A172 (cell line): ENCODE measurements at regions not wholly inside any gene's neighbourhood (a gene's known extent, or its start where the extent isn't known, plus 50 kb on each side); places are given as distances from the start of the nearest gene placed in this dataset.

Experiments
- DNase-seq: peaks from one replicate; pipeline ENCODE4 v3.0.0-alpha.2; 2015; ENCODE audit warnings: low spot score

GRCh38 chr9:11928871-11929321, 764.3 kb upstream of the TYRP1 start:
- DNase-seq: no peak

GRCh38 chr9:11931109-11931508, 762.1 kb upstream of the TYRP1 start:
- peak; percentile 62 for DNase-seq

GRCh38 chr9:11931751-11932150, 761.4 kb upstream of the TYRP1 start:
- DNase-seq: no peak

- peak; percentile 25 for DNase-seq
These were observed 759.3 kb upstream of the TYRP1 start for GRCh38 chr9:11933926-11934325.

GRCh38 chr9:11946531-11946930, 746.7 kb upstream of the TYRP1 start:
- peak; percentile 34 for DNase-seq

- DNase-seq: peak; percentile 16
These were observed 730.9 kb upstream of the TYRP1 start for GRCh38 chr9:11962327-11962726.

GRCh38 chr9:11966786-11967185, 726.4 kb upstream of the TYRP1 start:
- no peak for DNase-seq

- no peak for DNase-seq
These were observed 724.6 kb upstream of the TYRP1 start for GRCh38 chr9:11968631-11969030.

GRCh38 chr9:11973011-11973410, 720.2 kb upstream of the TYRP1 start:
- DNase-seq: peak; percentile 8

- DNase-seq: no peak
These were observed 719.7 kb upstream of the TYRP1 start for GRCh38 chr9:11973511-11973910.

- peak; percentile 72 for DNase-seq
These were observed 700.3 kb upstream of the TYRP1 start for GRCh38 chr9:11992866-11993265.

- DNase-seq: no peak
These were observed 678.7 kb upstream of the TYRP1 start for GRCh38 chr9:12014488-12014887.

- DNase-seq: no peak
These were observed 639.0 kb upstream of the TYRP1 start for GRCh38 chr9:12054235-12054634.

GRCh38 chr9:12056874-12057273, 636.3 kb upstream of the TYRP1 start:
- no peak for DNase-seq

GRCh38 chr9:12060067-12060466, 633.1 kb upstream of the TYRP1 start:
- DNase-seq: no peak

- DNase-seq: no peak
These were observed 632.4 kb upstream of the TYRP1 start for GRCh38 chr9:12060811-12061210.

GRCh38 chr9:12065050-12065449, 628.1 kb upstream of the TYRP1 start:
- peak; percentile 16 for DNase-seq

- no peak for DNase-seq
These were observed 627.5 kb upstream of the TYRP1 start for GRCh38 chr9:12065686-12066085.

- DNase-seq: no peak
These were observed 626.6 kb upstream of the TYRP1 start for GRCh38 chr9:12066455-12067035.

- no peak for DNase-seq
These were observed 623.8 kb upstream of the TYRP1 start for GRCh38 chr9:12069366-12069765.

- DNase-seq: no peak
These were observed 607.8 kb upstream of the TYRP1 start for GRCh38 chr9:12085399-12085798.

GRCh38 chr9:12091865-12092527, 601.2 kb upstream of the TYRP1 start:
- no peak for DNase-seq

GRCh38 chr9:12094046-12094445, 599.1 kb upstream of the TYRP1 start:
- no peak for DNase-seq

GRCh38 chr9:12095931-12096330, 597.3 kb upstream of the TYRP1 start:
- DNase-seq: no peak
